ENCODE measurements at regions not wholly inside any gene's neighbourhood (a gene's known extent, or its start where the extent isn't known, plus 50 kb on each side); places are given as distances from the start of the nearest gene placed in this dataset.

DNA sequence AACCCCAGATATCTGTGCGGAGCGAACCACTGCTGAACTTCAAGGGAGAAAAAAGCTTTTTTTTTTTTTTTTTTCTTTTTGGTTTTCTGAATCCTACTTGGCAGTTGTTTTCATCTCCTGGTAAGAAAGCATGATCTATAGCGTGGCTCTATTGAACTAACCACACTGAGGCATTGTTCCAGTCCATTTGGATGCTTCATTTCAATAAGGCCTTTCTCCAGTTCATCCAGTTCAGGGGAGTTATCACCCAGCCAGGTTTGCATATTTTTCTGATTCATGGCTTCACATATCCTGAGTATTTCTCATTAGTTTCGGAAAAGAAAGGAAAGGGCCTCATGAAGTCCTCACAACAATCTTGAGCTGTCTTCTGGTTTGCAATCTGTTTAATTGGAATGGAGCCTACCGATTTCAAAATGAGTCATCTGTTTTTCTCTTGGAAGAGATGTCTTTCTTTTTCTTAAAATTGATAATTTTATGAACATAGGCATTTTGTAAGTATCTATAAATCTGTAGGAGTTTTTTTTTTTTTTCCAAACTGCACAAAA, 93.1 kb upstream of the STEAP4 start:
- H3K4me2 ChIP-seq, result no peak overlapping the region
- no peaks in the 10 kb centered on the region for H3K4me1 ChIP-seq
- no peak overlapping the region for H3K9ac ChIP-seq
- H3K27me3 ChIP-seq, result no peaks in the 10 kb centered on the region
- no peak overlapping the region for H3K4me3 ChIP-seq
- no peaks in the 10 kb centered on the region for H4K20me1 ChIP-seq
- H3K9me3 ChIP-seq, result no peaks in the 10 kb centered on the region
- TF ChIP-seq Cebpa-rat (IDR thresholded peaks at IDR 0.05), result no peak
- H3K36me3 ChIP-seq, result no peaks in the 10 kb centered on the region
- no peak overlapping the region for H3K27ac ChIP-seq

DNA sequence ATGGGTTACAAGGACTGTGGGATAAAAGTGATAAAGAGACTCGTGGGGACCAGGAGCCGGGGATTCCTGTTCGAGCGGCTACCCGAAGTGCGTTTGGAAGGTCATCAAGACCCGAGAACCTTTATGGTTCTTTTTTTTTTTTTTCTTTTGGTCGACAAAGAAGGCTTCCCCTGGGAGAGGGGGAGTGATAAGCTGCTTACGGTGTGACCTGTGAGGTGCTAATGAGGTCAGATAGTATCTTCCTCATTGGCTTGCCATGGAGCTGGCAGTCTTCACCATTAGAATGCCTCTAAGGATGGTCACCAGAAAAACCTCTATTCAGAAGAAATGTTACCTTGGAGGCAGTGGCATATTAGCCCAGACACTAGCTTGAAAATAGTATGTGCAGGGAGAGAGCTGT, 92.3 kb upstream of the STEAP4 start:
- Histone ChIP-seq H4K20me1 (no peaks in the 10 kb centered on the region), H3K4me2 (no peak overlapping the region), H3K27ac (no peak overlapping the region), H3K36me3 (no peaks in the 10 kb centered on the region), H3K4me1 (no peaks in the 10 kb centered on the region), H3K4me3 (no peak overlapping the region), H3K9ac (no peak overlapping the region), H3K27me3 (no peaks in the 10 kb centered on the region), H3K9me3 (no peaks in the 10 kb centered on the region)
- no peak for TF ChIP-seq Cebpa-rat (IDR thresholded peaks at IDR 0.05)

DNA sequence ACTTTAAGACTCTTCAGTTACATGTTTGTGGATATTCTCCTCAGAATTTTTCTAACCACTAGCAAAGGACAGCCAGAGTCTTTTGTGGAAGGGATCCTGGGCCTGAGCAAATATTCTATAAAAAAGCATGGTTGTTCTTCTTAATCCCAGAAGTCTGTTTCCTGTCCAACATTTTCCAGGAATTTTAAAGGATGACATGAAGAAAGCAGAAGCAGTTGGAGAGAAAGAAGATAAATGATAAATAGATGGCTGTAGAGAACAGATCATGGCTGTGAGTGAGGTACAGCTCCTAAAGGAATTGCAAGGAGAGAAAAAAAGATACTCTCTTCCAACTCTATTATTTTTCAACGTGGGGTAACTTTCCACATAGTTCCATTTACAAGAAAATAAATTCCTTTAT, 91.8 kb upstream of the STEAP4 start:
- Histone ChIP-seq H4K20me1 (no peaks in the 10 kb centered on the region), H3K27ac (no peak overlapping the region), H3K4me2 (no peak overlapping the region), H3K27me3 (no peaks in the 10 kb centered on the region), H3K9ac (no peak overlapping the region), H3K36me3 (no peaks in the 10 kb centered on the region), H3K4me1 (no peaks in the 10 kb centered on the region), H3K9me3 (no peaks in the 10 kb centered on the region), H3K4me3 (no peak overlapping the region)
- no peak for TF ChIP-seq Cebpa-rat (IDR thresholded peaks at IDR 0.05)

DNA sequence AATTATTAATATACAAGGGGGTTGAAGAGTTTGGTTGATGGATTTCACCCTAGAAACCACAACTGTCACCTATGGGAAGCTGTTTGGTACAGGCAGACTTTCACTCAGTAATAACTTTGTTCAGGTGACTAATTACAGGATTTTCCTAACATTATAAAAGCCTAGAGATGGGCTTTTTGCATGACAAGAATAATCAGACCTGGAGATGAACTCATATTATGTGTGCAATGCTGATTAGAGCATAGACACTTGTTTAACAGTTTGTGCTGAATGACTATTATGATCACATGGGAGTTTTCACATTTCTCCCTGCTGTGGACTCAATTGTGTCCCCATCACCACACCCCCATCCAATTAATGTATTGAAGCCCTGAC, 90.2 kb upstream of the STEAP4 start:
- Histone ChIP-seq H3K4me1 (no peaks in the 10 kb centered on the region), H3K4me3 (no peak overlapping the region), H3K27me3 (no peaks in the 10 kb centered on the region), H3K27ac (no peak overlapping the region), H3K9me3 (no peaks in the 10 kb centered on the region), H3K4me2 (no peak overlapping the region), H3K9ac (no peak overlapping the region), H4K20me1 (no peaks in the 10 kb centered on the region), H3K36me3 (no peaks in the 10 kb centered on the region)
- TF ChIP-seq Cebpa-rat (IDR thresholded peaks at IDR 0.05), result no peak

- H3K9me3 ChIP-seq, result no peaks in the 10 kb centered on the region
- H3K27ac ChIP-seq, result no peak overlapping the region
- no peaks in the 10 kb centered on the region for H4K20me1 ChIP-seq
- H3K4me3 ChIP-seq, result no peak overlapping the region
- H3K9ac ChIP-seq, result no peak overlapping the region
- no peaks in the 10 kb centered on the region for H3K36me3 ChIP-seq
- no peaks in the 10 kb centered on the region for H3K4me1 ChIP-seq
- H3K4me2 ChIP-seq, result no peak overlapping the region
- H3K27me3 ChIP-seq, result no peaks in the 10 kb centered on the region
- TF ChIP-seq Cebpa-rat (IDR thresholded peaks at IDR 0.05), result no peak
Measured at GRCh38 chr7:88396295-88396947, 89.7 kb upstream of the STEAP4 start.

GRCh38 chr7:88395715-88396114, 89.0 kb upstream of the STEAP4 start:
- no peak overlapping the region for H3K4me2 ChIP-seq
- H3K27ac ChIP-seq, result no peak overlapping the region
- H4K20me1 ChIP-seq, result no peaks in the 10 kb centered on the region

DNA sequence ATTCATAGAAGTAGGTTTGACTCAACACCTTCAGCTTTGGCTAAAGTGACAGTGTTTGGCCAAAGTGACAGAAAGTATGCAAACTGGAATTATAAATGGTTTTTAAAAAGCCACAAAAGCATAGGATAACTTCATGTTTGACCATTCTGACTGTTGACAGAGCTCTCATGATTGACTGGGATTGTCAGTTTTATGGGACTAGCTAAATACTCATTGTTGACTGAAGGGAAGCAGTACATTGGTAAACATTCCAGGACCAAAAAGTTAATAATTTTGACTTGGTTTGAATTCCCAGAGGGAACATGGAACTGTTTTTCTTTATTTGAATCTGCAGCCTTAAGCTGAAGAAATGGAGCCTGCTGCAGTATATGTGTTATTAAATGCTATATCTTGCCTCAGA, 84.6 kb upstream of the STEAP4 start:
- H3K9ac ChIP-seq, result no peak overlapping the region
- no peak overlapping the region for H3K4me3 ChIP-seq
- H3K9me3 ChIP-seq, result no peaks in the 10 kb centered on the region
- no peak overlapping the region for H3K27ac ChIP-seq
- H3K4me1 ChIP-seq, result peaks cover 22% of the 10 kb centered on the region
- no peaks in the 10 kb centered on the region for H4K20me1 ChIP-seq
- H3K4me2 ChIP-seq, result no peak overlapping the region
- H3K27me3 ChIP-seq, result no peaks in the 10 kb centered on the region
- H3K36me3 ChIP-seq, result no peaks in the 10 kb centered on the region
- no peak for TF ChIP-seq Cebpa-rat (IDR thresholded peaks at IDR 0.05)

More at GRCh38 chr7:88395715-88396114, 89.0 kb upstream of the STEAP4 start:
- Histone ChIP-seq H3K9me3 (no peaks in the 10 kb centered on the region), H3K4me1 (no peaks in the 10 kb centered on the region), H3K27me3 (no peaks in the 10 kb centered on the region), H3K36me3 (no peaks in the 10 kb centered on the region), H3K4me3 (no peak overlapping the region), H3K9ac (no peak overlapping the region)
- TF ChIP-seq Cebpa-rat (IDR thresholded peaks at IDR 0.05), result no peak

DNA sequence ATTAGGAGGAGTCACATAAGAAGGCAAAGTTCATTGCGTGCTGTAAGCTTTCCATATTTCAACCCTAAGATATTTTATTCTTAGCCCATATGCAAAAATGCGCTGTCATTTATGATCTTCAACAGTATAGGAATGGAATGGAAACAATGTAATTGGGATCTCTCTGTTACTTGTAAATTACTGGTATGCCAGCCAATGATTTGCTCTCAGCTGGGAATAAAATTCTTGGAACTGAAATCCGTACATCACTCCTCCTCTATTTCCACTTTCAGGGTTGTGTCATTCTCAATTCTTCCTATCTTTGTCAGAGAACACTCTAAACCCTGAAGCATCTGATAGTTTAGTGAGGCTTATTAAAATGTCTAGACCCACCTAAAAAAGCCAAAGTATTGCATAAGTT, 80.7 kb upstream of the STEAP4 start:
- Histone ChIP-seq H3K4me3 (no peak overlapping the region), H3K4me2 (no peak overlapping the region), H3K9ac (no peak overlapping the region), H3K27me3 (no peaks in the 10 kb centered on the region), H3K4me1 (peaks cover 22% of the 10 kb centered on the region), H3K27ac (no peak overlapping the region), H3K36me3 (no peaks in the 10 kb centered on the region), H3K9me3 (no peaks in the 10 kb centered on the region), H4K20me1 (no peaks in the 10 kb centered on the region)
- TF ChIP-seq Cebpa-rat (IDR thresholded peaks at IDR 0.05), result no peak

GRCh38 chr7:88386665-88387156, 80.0 kb upstream of the STEAP4 start:
- Histone ChIP-seq H3K27me3 (no peaks in the 10 kb centered on the region), H3K4me2 (no peak overlapping the region), H3K36me3 (no peaks in the 10 kb centered on the region)

GRCh38 chr7:88377434-88377833, 70.7 kb upstream of the STEAP4 start:
- H3K36me3 ChIP-seq, result no peaks in the 10 kb centered on the region
- H3K4me1 ChIP-seq, result no peaks in the 10 kb centered on the region
- H4K20me1 ChIP-seq, result no peaks in the 10 kb centered on the region
- H3K9ac ChIP-seq, result no peak overlapping the region
- no peak overlapping the region for H3K4me3 ChIP-seq
- TF ChIP-seq Cebpa-rat (IDR thresholded peaks at IDR 0.05), result no peak
- no peaks in the 10 kb centered on the region for H3K9me3 ChIP-seq
- H3K4me2 ChIP-seq, result no peak overlapping the region
- H3K27ac ChIP-seq, result no peak overlapping the region
- H3K27me3 ChIP-seq, result no peaks in the 10 kb centered on the region

More at GRCh38 chr7:88386665-88387156, 80.0 kb upstream of the STEAP4 start:
- Histone ChIP-seq H3K4me1 (peaks cover 22% of the 10 kb centered on the region), H3K9me3 (no peaks in the 10 kb centered on the region), H3K4me3 (no peak overlapping the region), H3K9ac (no peak overlapping the region), H3K27ac (no peak overlapping the region), H4K20me1 (no peaks in the 10 kb centered on the region)
- no peak for TF ChIP-seq Cebpa-rat (IDR thresholded peaks at IDR 0.05)
